H1 (cell line): ENCODE measurements at regions not wholly inside any gene's neighbourhood (a gene's known extent, or its start where the extent isn't known, plus 50 kb on each side); places are given as distances from the start of the nearest gene placed in this dataset.

ENCODE experiments used
- CTCF ChIA-PET: fragments of 300-600 bp; sonication (Branson Sonifier 250); formaldehyde crosslinking; loops from one replicate; lab custom pipeline; 2021; ENCODE audit not compliant: partially characterized antibody; lab: Charles Lee
- POLR2A ChIA-PET: fragments of 300-600 bp; sonication (Branson Sonifier 250); formaldehyde crosslinking; loops from one replicate; lab custom pipeline; 2021; ENCODE audit warnings: inconsistent platforms; ENCODE audit not compliant: partially characterized antibody; lab: Charles Lee
- DNase-seq, 2 experiments: peaks; one replicate each; pipeline versions ENCODE4 v3.0.0 to v3.0.0-alpha.2; 2010 to 2022; ENCODE audit warnings: low spot score in 2 of 2, low read depth in 1 of 2, mixed read lengths in 1 of 2
- FAIRE-seq: peaks from 2 replicates; lab custom pipeline; 2011; peaks lifted over from hg19 to GRCh38; lab: Jason Lieb, UNC
- H2AFZ ChIP-seq: 2 replicates; pipeline ENCODE4 v1.8.1; 2012; ENCODE audit warnings: low read length, inconsistent platforms
- H2AK5ac ChIP-seq: 2 replicates; pipeline ENCODE4 v1.6.1; 2013; ENCODE audit warnings: low read depth, low read length
- H2BK120ac ChIP-seq: replicated peaks from 2 replicates; pipeline ENCODE3; 2013; ENCODE audit warnings: low read depth, low read length, inconsistent platforms
- H2BK12ac ChIP-seq: 2 replicates; pipeline ENCODE4 v1.6.1; 2013; ENCODE audit warnings: low read depth, low read length
- H2BK15ac ChIP-seq: 2 replicates; pipeline ENCODE4 v1.6.1; 2013; ENCODE audit warnings: low read length
- H2BK20ac ChIP-seq: 2 replicates; pipeline ENCODE4 v1.6.1; 2013; ENCODE audit warnings: low read length
- H2BK5ac ChIP-seq: 2 replicates; pipeline ENCODE4 v1.6.1; 2013; ENCODE audit warnings: low read depth, low read length
- H3K14ac ChIP-seq: 2 replicates; pipeline ENCODE4 v1.6.1; 2013; ENCODE audit warnings: inconsistent platforms; ENCODE audit not compliant: insufficient read length
- H3K18ac ChIP-seq: 2 replicates; pipeline ENCODE4 v1.6.1; 2013; ENCODE audit warnings: low read length; ENCODE audit errors: extremely low read depth
- H3K23ac ChIP-seq: 2 replicates; pipeline ENCODE4 v1.6.1; 2013; ENCODE audit warnings: inconsistent platforms; ENCODE audit not compliant: insufficient read length
- H3K23me2 ChIP-seq: 2 replicates; pipeline ENCODE4 v1.6.1; 2013; ENCODE audit warnings: low read depth, low read length
- H3K27ac ChIP-seq: 2 replicates; pipeline ENCODE4 v1.6.1; 2011; ENCODE audit warnings: low read depth, low read length, inconsistent platforms
- H3K27me3 ChIP-seq, 4 experiments: replicated peaks in 1 of 4; 1 replicate in 1 of 4; 2 replicates in 3 of 4; pipeline versions ENCODE4 v1.6.1 to v1.8.1; 2011 to 2013; ENCODE audit warnings: low read length in 3 of 4, mild to moderate bottlenecking in 3 of 4, inconsistent platforms in 2 of 4, mixed read lengths in 2 of 4, moderate library complexity in 1 of 4; ENCODE audit not compliant: control insufficient read depth in 3 of 4, insufficient read depth in 3 of 4; ENCODE audit errors: extremely low read depth in 1 of 4
- H3K36me3 ChIP-seq, 4 experiments: 2 replicates each; pipeline versions ENCODE4 v1.6.1 to v1.8.1; 2011 to 2013; ENCODE audit warnings: mild to moderate bottlenecking in 4 of 4, low read length in 3 of 4, moderate library complexity in 2 of 4, control low read depth in 1 of 4, inconsistent platforms in 1 of 4; ENCODE audit not compliant: insufficient read depth in 4 of 4, control insufficient read depth in 2 of 4
- H3K4ac ChIP-seq: replicated peaks from 2 replicates; pipeline ENCODE3; 2013; ENCODE audit warnings: low read length, low read depth, mixed read lengths, inconsistent platforms; ENCODE audit not compliant: insufficient read length
- H3K4me1 ChIP-seq, 4 experiments: replicated peaks in 1 of 4; 1 replicate in 1 of 4; 2 replicates in 3 of 4; pipeline versions ENCODE4 v1.6.1 to v1.8.1; 2011 to 2013; ENCODE audit warnings: low read length in 3 of 4, inconsistent platforms in 2 of 4, mixed read lengths in 1 of 4; ENCODE audit not compliant: insufficient read depth in 4 of 4, control insufficient read depth in 3 of 4
- H3K4me2 ChIP-seq, 2 experiments: 2 replicates each; pipeline versions ENCODE4 v1.6.1 to v1.8.1; 2011 to 2013; ENCODE audit warnings: low read depth in 2 of 2, low read length in 2 of 2, control low read depth in 1 of 2, inconsistent platforms in 1 of 2, mild to moderate bottlenecking in 1 of 2; ENCODE audit not compliant: insufficient read depth in 1 of 2
- H3K4me3 ChIP-seq, 4 experiments: fragments of 200-600, 300-600 bp in 1 of 4; sonication (generic), shearing (Covaris generic), sonication (Bioruptor Twin) in 1 of 4; 2 replicates each; pipeline versions ENCODE4 v1.5.1 to v1.8.1; 2011 to 2016; ENCODE audit warnings: low read length in 4 of 4, low read depth in 3 of 4, control low read depth in 2 of 4, inconsistent platforms in 2 of 4, mild to moderate bottlenecking in 2 of 4, mixed read lengths in 1 of 4, moderate library complexity in 1 of 4; ENCODE audit not compliant: insufficient read depth in 2 of 4; ENCODE audit errors: extremely low read depth in 1 of 4
- H3K56ac ChIP-seq: replicated peaks from 2 replicates; pipeline ENCODE3; 2013; ENCODE audit warnings: low read depth, mild to moderate bottlenecking, mixed read lengths, low read length, inconsistent platforms; ENCODE audit not compliant: insufficient read length
- H3K79me1 ChIP-seq: 2 replicates; pipeline ENCODE4 v1.6.1; 2013; ENCODE audit warnings: low read depth, low read length, control low read depth
- H3K79me2 ChIP-seq, 2 experiments: 2 replicates each; pipeline versions ENCODE4 v1.6.1 to v1.8.1; 2012 to 2013; ENCODE audit warnings: low read length in 2 of 2, mild to moderate bottlenecking in 2 of 2, inconsistent platforms in 1 of 2; ENCODE audit not compliant: insufficient read depth in 2 of 2, control insufficient read depth in 1 of 2
- H3K9ac ChIP-seq, 4 experiments: replicated peaks in 1 of 4; 1 replicate in 1 of 4; 2 replicates in 3 of 4; pipeline versions ENCODE4 v1.6.1 to v1.8.1; 2011 to 2013; ENCODE audit warnings: low read depth in 3 of 4, low read length in 3 of 4, control low read depth in 2 of 4, mild to moderate bottlenecking in 2 of 4, moderate library complexity in 2 of 4, inconsistent platforms in 1 of 4; ENCODE audit errors: extremely low read depth in 1 of 4
- H3K9me3 ChIP-seq, 2 experiments: 2 replicates each; pipeline versions ENCODE4 v1.6.1 to v1.8.1; 2012 to 2013; ENCODE audit warnings: mild to moderate bottlenecking in 2 of 2, moderate library complexity in 2 of 2, control low read depth in 1 of 2, inconsistent platforms in 1 of 2, low read depth in 1 of 2, low read length in 1 of 2, mixed read lengths in 1 of 2; ENCODE audit not compliant: insufficient read depth in 2 of 2
- H4K20me1 ChIP-seq, 2 experiments: replicated peaks in 1 of 2; 2 replicates each; pipeline versions ENCODE3 to v1.8.1; 2011 to 2013; ENCODE audit warnings: inconsistent platforms in 2 of 2, low read length in 2 of 2, mild to moderate bottlenecking in 1 of 2; ENCODE audit not compliant: insufficient read depth in 2 of 2, control insufficient read depth in 1 of 2
- H4K5ac ChIP-seq: 2 replicates; pipeline ENCODE4 v1.6.1; 2013; ENCODE audit warnings: low read length, low read depth, mixed read lengths, inconsistent platforms; ENCODE audit not compliant: insufficient read length
- H4K8ac ChIP-seq: 2 replicates; pipeline ENCODE4 v1.8.0; 2013; ENCODE audit warnings: mild to moderate bottlenecking, moderate library complexity, low read length, inconsistent platforms; ENCODE audit not compliant: insufficient read depth; ENCODE audit errors: extremely low read depth
- H4K91ac ChIP-seq: replicated peaks from 2 replicates; pipeline ENCODE3; 2013; ENCODE audit warnings: low read length, mixed read lengths, inconsistent platforms; ENCODE audit not compliant: insufficient read length
- ASH2L ChIP-seq: fragments of 200-600, 300-600 bp; sonication (generic); IDR thresholded peaks from one replicate; pipeline ENCODE4 v1.7.1; 2017; ENCODE audit warnings: low read length
- CEBPB ChIP-seq: IDR thresholded peaks from 2 replicates; pipeline ENCODE4 v1.6.1; 2012; ENCODE audit warnings: low read depth, low read length
- CTBP2 ChIP-seq: IDR thresholded peaks from 2 replicates; pipeline ENCODE4 v1.7.0; 2011; ENCODE audit warnings: borderline replicate concordance, mild to moderate bottlenecking, moderate library complexity, mixed read lengths, low read length; ENCODE audit not compliant: insufficient read depth, insufficient read length
- E2F6 ChIP-seq: IDR thresholded peaks from 2 replicates; pipeline ENCODE4 v1.6.1; 2012; ENCODE audit warnings: inconsistent platforms
- PHF8 ChIP-seq: fragments of 200-600 bp; sonication (generic); conservative IDR thresholded peaks from 2 replicates; pipeline ENCODE4 v1.7.1; 2012; ENCODE audit warnings: low read depth, mild to moderate bottlenecking, inconsistent platforms, low read length, moderate library complexity
- RAD21 ChIP-seq, 2 experiments: IDR thresholded peaks in 1 of 2; conservative IDR thresholded peaks in 1 of 2; 2 replicates each; pipeline ENCODE4 v1.6.1; 2011; ENCODE audit warnings: low read depth in 2 of 2, low read length in 2 of 2, improper control_type of control experiment in 1 of 2, inconsistent platforms in 1 of 2, mild to moderate bottlenecking in 1 of 2, moderate library complexity in 1 of 2
- RNF2 ChIP-seq: fragments of 200-900, 300-1000 bp; sonication (generic); IDR thresholded peaks from 2 replicates; pipeline ENCODE4 v1.7.1; 2016; ENCODE audit warnings: borderline replicate concordance, low read depth, mild to moderate bottlenecking, antibody characterized with exemption, low read length; ENCODE audit not compliant: poor library complexity, severe bottlenecking; ENCODE audit errors: missing control alignments
- SUZ12 ChIP-seq: fragments of 200-600 bp; sonication (generic); IDR thresholded peaks from 2 replicates; pipeline ENCODE4 v1.6.1; 2012; ENCODE audit warnings: mild to moderate bottlenecking, inconsistent platforms, low read length, moderate library complexity, mixed read lengths
- WGBS, 2 experiments: shearing (Covaris generic) in 1 of 2; methylation state at CpG; one replicate each; pipeline versions ENCODE4 v1.1.6 to v1.1.7; 2013 to 2015; ENCODE audit warnings: low lambda C conversion rate in 2 of 2, mixed read lengths in 2 of 2, inconsistent platforms in 1 of 2, low coverage in 1 of 2, missing lambda C conversion rate in 1 of 2; ENCODE audit not compliant: insufficient replicate concordance in 2 of 2, insufficient coverage in 1 of 2, insufficient read length in 1 of 2; ENCODE audit errors: extremely low coverage in 1 of 2, missing lambda C conversion rate in 1 of 2; 5-methylcytosine and 5-hydroxymethylcytosine counted together

DNA sequence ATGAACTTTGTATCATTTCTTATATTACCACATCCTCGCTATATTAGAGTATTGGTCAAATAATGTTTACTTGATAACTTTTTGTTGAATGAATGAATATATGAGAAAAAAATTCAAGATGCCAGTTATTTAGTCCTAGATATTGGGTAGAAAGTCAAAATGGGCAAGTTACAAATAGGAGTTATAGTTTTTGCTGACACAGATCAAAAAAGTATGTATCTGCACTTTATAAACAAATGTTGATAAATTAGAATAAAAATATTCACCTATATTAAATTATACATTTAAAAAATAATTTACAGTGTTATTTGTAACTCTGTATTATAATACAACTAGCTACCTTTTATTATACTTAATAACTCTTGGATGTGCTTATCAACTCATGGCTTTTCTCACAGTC lies 57.8 kb upstream of the NDST4 start:
- H2AK5ac ChIP-seq, result no peak overlapping the region
- no peaks in the 10 kb centered on the region for H3K79me2 ChIP-seq
- H3K4me3 ChIP-seq, result no peak overlapping the region
- no peak overlapping the region for H2AFZ ChIP-seq
- H3K27ac ChIP-seq, result no peak overlapping the region
- H3K9ac ChIP-seq, result no peak overlapping the region
- H2BK120ac ChIP-seq, result no peak overlapping the region
- no peaks in the 10 kb centered on the region for H3K23me2 ChIP-seq
- H3K79me1 ChIP-seq, result no peaks in the 10 kb centered on the region
- H2BK20ac ChIP-seq, result no peak overlapping the region
- no peak overlapping the region for H3K4me2 ChIP-seq
- H3K27me3 ChIP-seq, result no peaks in the 10 kb centered on the region
- H3K4ac ChIP-seq, result no peak overlapping the region
- H2BK12ac ChIP-seq, result no peak overlapping the region
- no peak overlapping the region for H3K14ac ChIP-seq
- no peak for DNase-seq
- no peak overlapping the region for H3K18ac ChIP-seq
- no peaks in the 10 kb centered on the region for H3K36me3 ChIP-seq
- no peak overlapping the region for H2BK5ac ChIP-seq
- 100% methylated on average over 1 of the region's 1 CpG; no CpG with 5 or more reads in 1 of the 2 experiments for WGBS, 2 experiments
- CTCF ChIA-PET, result no interaction called here
- H3K23ac ChIP-seq, result no peak overlapping the region
- no peak overlapping the region for H4K5ac ChIP-seq
- FAIRE-seq, result no peak
- H4K91ac ChIP-seq, result no peak overlapping the region
- H3K4me1 ChIP-seq, result no peaks in the 10 kb centered on the region
- no peaks in the 10 kb centered on the region for H4K20me1 ChIP-seq
- no peak overlapping the region for H4K8ac ChIP-seq
- H3K9me3 ChIP-seq, result no peaks in the 10 kb centered on the region
- no peak overlapping the region for H2BK15ac ChIP-seq
- POLR2A ChIA-PET, result no interaction called here
- H3K56ac ChIP-seq, result no peak overlapping the region
- no peak for TF ChIP-seq E2F6
- no peak for TF ChIP-seq RNF2
- no peak for TF ChIP-seq SUZ12
- TF ChIP-seq ASH2L, result no peak
- no peak for TF ChIP-seq CTBP2
- TF ChIP-seq PHF8, result no peak
- no peak for TF ChIP-seq RAD21 (IDR thresholded peaks at IDR 0.05 in 1 of 2, conservative IDR thresholded peaks at IDR 0.05 in 1 of 2; ENCODE audit: low read depth in 2 of 2, low read length in 2 of 2)
- no peak for TF ChIP-seq CEBPB
